ENCODE measurements at regions not wholly inside any gene's neighbourhood (a gene's known extent, or its start where the extent isn't known, plus 50 kb on each side); places are given as distances from the start of the nearest gene placed in this dataset.

DNA sequence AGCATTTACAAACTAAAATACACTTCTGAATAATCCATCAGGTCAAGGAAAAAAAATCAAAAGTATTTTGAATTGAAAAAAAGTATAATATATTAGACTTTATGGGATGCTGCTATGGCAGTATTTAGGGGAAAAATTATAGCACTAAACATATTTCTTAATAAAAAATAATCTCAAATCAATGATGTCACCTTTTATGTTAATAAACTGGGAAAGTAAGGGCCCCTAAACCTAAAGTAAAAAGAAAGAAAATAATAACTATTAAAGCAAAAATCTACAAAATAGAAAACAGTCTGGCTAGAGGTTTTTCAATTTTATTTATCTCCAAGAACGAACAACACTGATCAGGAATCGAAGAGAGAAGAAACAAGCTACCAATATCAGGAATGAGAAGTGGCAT lies 160.8 kb upstream of the PLXNA2 start:
- H3K27me3 ChIP-seq (ENCODE audit: control insufficient read depth, insufficient read depth, low read length, poor library complexity, severe bottlenecking): no peaks in the 10 kb centered on the region
- no peaks in the 10 kb centered on the region for H3K36me3 ChIP-seq (ENCODE audit: control insufficient read depth, insufficient read depth, low read length)
- Mint-ChIP-seq H3K36me3 (ENCODE audit: low read depth) (no peaks in the 10 kb centered on the region), H3K4me1 (peaks cover 1% of the 10 kb centered on the region), H3K27ac (no peak overlapping the region), H3K4me3 (no peak overlapping the region), H3K27me3 (ENCODE audit: insufficient read depth) (peaks cover 4% of the 10 kb centered on the region), H3K9me3 (no peaks in the 10 kb centered on the region)
- no peak overlapping the region for H3K4me3 ChIP-seq (ENCODE audit: low read length)
- no peaks in the 10 kb centered on the region for H3K9me3 ChIP-seq (ENCODE audit: control insufficient read depth, low read length)
- WGBS, 2 experiments (ENCODE audit: insufficient coverage in 1 of 2, insufficient read length in 1 of 2): 98 to 100% methylated on average over 2 of the region's 2 CpGs
- DNase-seq: no peak
- H3K27ac ChIP-seq (ENCODE audit: low read depth, low read length): no peak overlapping the region
- H3K4me1 ChIP-seq (ENCODE audit: control insufficient read depth, insufficient read depth, low read length): no peaks in the 10 kb centered on the region
- no peak overlapping the region for H3K9ac ChIP-seq (ENCODE audit: extremely low read depth, low read length, poor library complexity, severe bottlenecking)
- no peak for TF ChIP-seq CTCF (conservative IDR thresholded peaks at IDR 0.05)

GRCh38 chr1:208409176-208409575 lies 165.0 kb upstream of the PLXNA2 start:
- H3K27me3 Mint-ChIP-seq (ENCODE audit: insufficient read depth): no peaks in the 10 kb centered on the region
- H3K9me3 Mint-ChIP-seq: no peaks in the 10 kb centered on the region
- no peaks in the 10 kb centered on the region for H3K36me3 Mint-ChIP-seq (ENCODE audit: low read depth)
- H3K27ac Mint-ChIP-seq: no peak overlapping the region
- Histone ChIP-seq H3K9me3 (ENCODE audit: control insufficient read depth, low read length) (no peaks in the 10 kb centered on the region), H3K9ac (ENCODE audit: extremely low read depth, low read length, poor library complexity, severe bottlenecking) (no peak overlapping the region), H3K4me3 (ENCODE audit: low read length) (no peak overlapping the region), H3K36me3 (ENCODE audit: control insufficient read depth, insufficient read depth, low read length) (no peaks in the 10 kb centered on the region), H3K4me1 (ENCODE audit: control insufficient read depth, insufficient read depth, low read length) (peaks cover 8% of the 10 kb centered on the region), H3K27ac (ENCODE audit: low read depth, low read length) (no peak overlapping the region), H3K27me3 (ENCODE audit: control insufficient read depth, insufficient read depth, low read length, poor library complexity, severe bottlenecking) (no peaks in the 10 kb centered on the region)
- DNase-seq: no peak
- WGBS, 2 experiments (ENCODE audit: insufficient coverage in 1 of 2, insufficient read length in 1 of 2): 95 to 100% methylated on average over 1 to 3 of the region's 3 CpGs
- H3K4me3 Mint-ChIP-seq: no peak overlapping the region
- no peak for TF ChIP-seq CTCF (conservative IDR thresholded peaks at IDR 0.05)
- peaks cover 6% of the 10 kb centered on the region for H3K4me1 Mint-ChIP-seq

DNA sequence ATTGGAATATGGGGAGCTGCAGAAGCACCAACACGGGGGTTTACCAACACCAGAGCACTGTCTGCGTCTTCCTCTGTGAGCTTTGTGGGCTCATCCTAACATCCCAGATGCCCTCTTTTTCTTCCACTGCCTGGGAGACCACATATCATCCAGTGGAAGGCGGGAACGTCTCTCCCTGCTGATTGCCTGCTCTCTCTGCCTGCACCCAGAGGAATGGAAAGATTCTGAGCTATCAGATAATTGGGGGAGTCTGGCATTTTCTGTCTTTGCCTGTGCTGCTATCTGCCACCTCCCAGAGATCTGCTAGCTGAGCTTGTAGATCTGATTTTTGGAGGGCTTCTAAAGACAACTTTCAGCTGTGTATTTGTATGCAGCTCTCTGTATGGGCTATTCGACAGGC lies 166.2 kb upstream of the PLXNA2 start:
- Mint-ChIP-seq H3K4me3 (no peak overlapping the region), H3K36me3 (ENCODE audit: low read depth) (no peaks in the 10 kb centered on the region), H3K27ac (no peak overlapping the region), H3K27me3 (ENCODE audit: insufficient read depth) (no peaks in the 10 kb centered on the region), H3K9me3 (no peaks in the 10 kb centered on the region), H3K4me1 (peaks cover 6% of the 10 kb centered on the region)
- H3K9me3 ChIP-seq (ENCODE audit: control insufficient read depth, low read length): no peaks in the 10 kb centered on the region
- H3K4me3 ChIP-seq (ENCODE audit: low read length): no peak overlapping the region
- H3K36me3 ChIP-seq (ENCODE audit: control insufficient read depth, insufficient read depth, low read length): no peaks in the 10 kb centered on the region
- no peak overlapping the region for H3K9ac ChIP-seq (ENCODE audit: extremely low read depth, low read length, poor library complexity, severe bottlenecking)
- peaks cover 8% of the 10 kb centered on the region for H3K4me1 ChIP-seq (ENCODE audit: control insufficient read depth, insufficient read depth, low read length)
- TF ChIP-seq CTCF (conservative IDR thresholded peaks at IDR 0.05): no peak
- H3K27ac ChIP-seq (ENCODE audit: low read depth, low read length): no peak overlapping the region
- WGBS, 2 experiments (ENCODE audit: insufficient coverage in 1 of 2, insufficient read length in 1 of 2): 83 to 88% methylated on average over 5 of the region's 5 CpGs
- no peaks in the 10 kb centered on the region for H3K27me3 ChIP-seq (ENCODE audit: control insufficient read depth, insufficient read depth, low read length, poor library complexity, severe bottlenecking)
- no peak for DNase-seq

All from endodermal cell (in vitro differentiated cells).